GM12878 (cell line): ENCODE measurements at regions not wholly inside any gene's neighbourhood (a gene's known extent, or its start where the extent isn't known, plus 50 kb on each side); places are given as distances from the start of the nearest gene placed in this dataset.

Source experiments
- ATAC-seq: fragments of 200-7000 bp; cut with Tn5 transposase; 3 replicates; pipeline ENCODE4 v1.9.1; 2020; ENCODE audit warnings: mild to moderate bottlenecking, moderate library complexity
- BruUV-seq: library from RNA; stranded (reverse); fragments of 400-500 nt; replicated peaks from 2 replicates; lab custom pipeline; 2021; lab: Mats Ljungman, UMichigan
- CTCF ChIA-PET: fragments of 300-600 bp; sonication (Branson Sonifier 250); formaldehyde crosslinking; extraction: SDS; loops from one replicate; lab custom pipeline; 2021; ENCODE audit warnings: inconsistent platforms; lab: Yijun Ruan, JAX
- POLR2A ChIA-PET: fragments of 350-600 bp; formaldehyde crosslinking; extraction: SDS; loops from one replicate; lab custom pipeline; 2021; ENCODE audit warnings: inconsistent platforms; lab: Charles Lee
- RAD21 ChIA-PET: fragments of 300-600 bp; sonication (Branson Sonifier 250); formaldehyde crosslinking; loops from one replicate; lab custom pipeline; 2023; ENCODE audit warnings: antibody characterized with exemption; ENCODE audit not compliant: unreplicated experiment; lab: Charles Lee
- SMC1A ChIA-PET: fragments of 300-600 bp; sonication (Branson Sonifier 250); formaldehyde crosslinking; loops from one replicate; lab custom pipeline; 2023; ENCODE audit not compliant: unreplicated experiment, uncharacterized antibody; lab: Charles Lee
- DNase-seq: peaks from one replicate; pipeline ENCODE4 v3.0.0-alpha.2; 2011; ENCODE audit warnings: low read depth, low spot score
- FAIRE-seq: peaks from 3 replicates; lab custom pipeline; 2011; peaks lifted over from hg19 to GRCh38; lab: Jason Lieb, UNC
- H2AFZ ChIP-seq: 2 replicates; pipeline ENCODE4 v1.6.0; 2011; ENCODE audit warnings: low read depth, low read length, control low read depth; ENCODE audit not compliant: control insufficient read depth
- H3K27ac ChIP-seq: 2 replicates; pipeline ENCODE4 v1.5.1; 2011; ENCODE audit warnings: control low read depth; ENCODE audit not compliant: control insufficient read depth, insufficient read depth
- H3K27me3 ChIP-seq, 2 experiments: replicated peaks in 1 of 2; 2 replicates each; pipeline versions ENCODE4 v1.6.0 to v1.6.1; 2011; ENCODE audit warnings: low read length in 1 of 2; ENCODE audit not compliant: control insufficient read depth in 2 of 2, insufficient read depth in 2 of 2
- H3K36me3 ChIP-seq, 2 experiments: 2 replicates each; pipeline ENCODE4 v1.5.1; 2011; ENCODE audit warnings: low read length in 1 of 2; ENCODE audit not compliant: control insufficient read depth in 2 of 2, insufficient read depth in 2 of 2
- H3K4me1 ChIP-seq: 2 replicates; pipeline ENCODE4 v1.6.1; 2011; ENCODE audit warnings: mild to moderate bottlenecking, low read length, moderate library complexity, mixed read lengths; ENCODE audit not compliant: control insufficient read depth, insufficient read depth
- H3K4me2 ChIP-seq: 2 replicates; pipeline ENCODE4 v1.6.0; 2011; ENCODE audit warnings: control low read depth; ENCODE audit not compliant: control insufficient read depth, insufficient read depth
- H3K4me3 ChIP-seq: fragments of 200-600 bp; sonication (generic); 2 replicates; pipeline ENCODE4 v1.5.1; 2016
- H3K79me2 ChIP-seq: 2 replicates; pipeline ENCODE4 v1.6.0; 2011; ENCODE audit warnings: low read length; ENCODE audit not compliant: control insufficient read depth, insufficient read depth
- H3K9ac ChIP-seq: 2 replicates; pipeline ENCODE4 v1.8.0; 2011; ENCODE audit warnings: low read length, control low read depth, mixed read lengths; ENCODE audit not compliant: control insufficient read depth, insufficient read depth
- H3K9me3 ChIP-seq: replicated peaks from 3 replicates; pipeline ENCODE4 v1.5.1; 2011; ENCODE audit warnings: mild to moderate bottlenecking, low read length; ENCODE audit not compliant: control insufficient read depth, insufficient read depth
- H4K20me1 ChIP-seq: 2 replicates; pipeline ENCODE4 v1.6.0; 2011; ENCODE audit not compliant: control insufficient read depth, insufficient read depth
- CHD1 ChIP-seq: IDR thresholded peaks from 2 replicates; pipeline ENCODE4 v1.6.1; 2012; ENCODE audit warnings: low read depth, low read length, improper control_type of control experiment
- EGR1 ChIP-seq, 2 experiments: IDR thresholded peaks; 1 replicate in 1 of 2; 2 replicates in 1 of 2; pipeline ENCODE4 v1.6.1; 2011 to 2012; ENCODE audit warnings: low read depth in 2 of 2, low read length in 2 of 2, borderline replicate concordance in 1 of 2, mild to moderate bottlenecking in 1 of 2, moderate library complexity in 1 of 2
- POLR2AphosphoS2 ChIP-seq: IDR thresholded peaks from 2 replicates; pipeline ENCODE4 v1.6.1; 2011; ENCODE audit warnings: low read depth, mild to moderate bottlenecking, low read length, improper control_type of control experiment, moderate library complexity
- RBBP5 ChIP-seq: fragments of 200-600 bp; sonication (generic); conservative IDR thresholded peaks from 2 replicates; pipeline ENCODE4 v1.6.1; 2016
- ZNF274 ChIP-seq: IDR thresholded peaks from one replicate; pipeline ENCODE4 v1.8.0; 2011; ENCODE audit not compliant: insufficient read length, insufficient read depth
- WGBS: methylation state at CpG from one replicate; pipeline ENCODE4 v1.1.6; 2016; ENCODE audit warnings: low lambda C conversion rate; ENCODE audit not compliant: insufficient replicate concordance, insufficient coverage; ENCODE audit errors: missing lambda C conversion rate; 5-methylcytosine and 5-hydroxymethylcytosine counted together
- in situ Hi-C: fragments of 300-500 bp; cut with MboI; formaldehyde crosslinking; loops from 9 replicates; pipeline ENCODE4 v1.14.3; 2018; ENCODE audit warnings: mixed read lengths
- intact Hi-C: fragments of 100-400 bp; cut with micrococcal nuclease; formaldehyde crosslinking; loops from one replicate; pipeline ENCODE4 v1.14.2; 2022; ENCODE audit not compliant: unreplicated experiment
- TF ChIP-seq, protein P1 (sequence below): fragments of 150-350 bp; IDR thresholded peaks from 2 replicates; pipeline ENCODE4 v1.6.1; 2016; ENCODE audit warnings: low read depth, low read length
- TF ChIP-seq, protein P2 (sequence below): fragments of 450-650 bp; IDR thresholded peaks from 2 replicates; pipeline ENCODE4 v1.6.1; 2016; ENCODE audit warnings: mild to moderate bottlenecking

DNA sequence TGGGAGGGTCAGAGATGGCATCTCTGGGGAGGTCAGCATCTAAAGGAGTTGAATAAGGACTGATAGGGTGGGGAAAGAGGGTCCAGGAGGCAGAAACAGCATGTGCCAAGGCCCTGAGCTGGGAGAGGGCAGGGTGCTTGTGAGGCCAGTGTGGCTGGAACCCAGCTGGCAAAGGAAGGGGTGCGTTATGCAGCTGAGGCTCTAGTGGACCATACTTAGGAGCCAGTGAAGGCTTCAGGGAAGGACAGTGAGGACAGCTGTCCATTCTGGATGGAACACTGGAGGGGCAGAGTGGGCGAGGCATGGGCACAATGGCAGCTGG lies 57.1 kb upstream of the RPL11 start:
- Histone ChIP-seq H3K27me3 (no peaks in the 10 kb centered on the region), H3K4me1 (peaks cover 14% of the 10 kb centered on the region), H4K20me1 (no peaks in the 10 kb centered on the region), H2AFZ (peak overlapping the region; percentile 76), H3K4me3 (no peak overlapping the region), H3K9ac (no peak overlapping the region), H3K27ac (peak overlapping the region; percentile 35), H3K4me2 (no peak overlapping the region), H3K36me3 (no peaks in the 10 kb centered on the region), H3K9me3 (no peaks in the 10 kb centered on the region), H3K79me2 (no peaks in the 10 kb centered on the region)
- intact Hi-C loops (no loop called here), in situ Hi-C loops (no loop called here)
- CTCF ChIA-PET, result interaction anchor here (0.6 to 18.7 kb wide), 30 partner anchors 10 to 282 kb away, joined by 3 to 959 read pairs (median 6); partner anchors contain the start of gene ID3
- no TSS peak for BruUV-seq
- ATAC-seq (peak; percentile 5), FAIRE-seq (no peak), DNase-seq (no peak)
- TF ChIP-seq EGR1 (IDR thresholded peaks at IDR 0.05; ENCODE audit: borderline replicate concordance in 1 of 2, low read depth in 2 of 2, low read length in 2 of 2) (peak in 1 of 2 experiments; percentile 13; a peak in 1 of 3 replicates), CHD1 (no peak)
- SMC1A ChIA-PET, result interaction anchor here (0.7 to 15.0 kb wide), 22 partner anchors 14 to 138 kb away, joined by 3 to 584 read pairs (median 4); partner anchors contain the start of genes E2F2 and ID3
- 50% methylated on average over 2 of the region's 2 CpGs for WGBS
- RAD21 ChIA-PET, result interaction anchor here (0.5 to 10.1 kb wide), 26 partner anchors 14 to 153 kb away, joined by 3 to 561 read pairs (median 4); partner anchors contain the start of gene ID3
- POLR2A ChIA-PET, result interaction anchor here (0.5 to 5.2 kb wide), 11 partner anchors 14 to 133 kb away, joined by 3 to 50 read pairs (median 6); partner anchors contain the start of gene ID3

DNA sequence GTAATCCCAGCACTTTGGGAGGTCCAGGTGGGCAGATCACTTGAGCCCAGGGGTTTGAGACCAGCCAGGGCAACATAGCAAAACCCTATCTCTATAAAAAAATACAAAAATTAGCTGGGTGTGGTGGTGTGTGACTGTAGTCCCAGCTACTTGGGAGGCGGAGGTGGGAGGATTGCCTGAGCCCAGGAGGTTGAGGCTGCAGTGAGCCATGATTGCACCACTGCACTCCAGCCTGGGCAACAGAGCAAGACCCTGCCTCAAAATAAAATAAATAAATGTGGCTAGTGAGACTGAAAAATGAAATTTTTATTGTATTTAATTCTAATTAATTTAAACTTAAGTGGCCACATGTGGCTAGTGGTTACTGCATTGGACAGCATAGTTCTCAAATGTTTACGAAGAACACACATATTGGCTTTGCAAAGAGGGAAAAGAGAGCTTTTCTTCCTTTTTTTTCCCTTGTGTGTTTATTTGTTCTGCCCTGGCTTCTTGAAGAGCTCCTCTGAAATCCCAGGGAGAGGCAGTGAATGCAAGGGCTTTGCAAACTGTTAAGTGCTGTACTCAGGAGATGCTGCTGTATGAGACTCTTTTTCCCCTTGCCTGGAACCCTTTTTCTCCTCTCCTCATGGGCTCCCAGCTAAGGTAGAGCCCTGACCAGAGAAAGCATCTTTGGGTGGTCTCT lies 59.0 kb upstream of the RPL11 start:
- in situ Hi-C loops, result no loop called here
- TF ChIP-seq RBBP5 (no peak), POLR2AphosphoS2 (no peak), ZNF274 (no peak)
- TF ChIP-seq, protein P1, sequence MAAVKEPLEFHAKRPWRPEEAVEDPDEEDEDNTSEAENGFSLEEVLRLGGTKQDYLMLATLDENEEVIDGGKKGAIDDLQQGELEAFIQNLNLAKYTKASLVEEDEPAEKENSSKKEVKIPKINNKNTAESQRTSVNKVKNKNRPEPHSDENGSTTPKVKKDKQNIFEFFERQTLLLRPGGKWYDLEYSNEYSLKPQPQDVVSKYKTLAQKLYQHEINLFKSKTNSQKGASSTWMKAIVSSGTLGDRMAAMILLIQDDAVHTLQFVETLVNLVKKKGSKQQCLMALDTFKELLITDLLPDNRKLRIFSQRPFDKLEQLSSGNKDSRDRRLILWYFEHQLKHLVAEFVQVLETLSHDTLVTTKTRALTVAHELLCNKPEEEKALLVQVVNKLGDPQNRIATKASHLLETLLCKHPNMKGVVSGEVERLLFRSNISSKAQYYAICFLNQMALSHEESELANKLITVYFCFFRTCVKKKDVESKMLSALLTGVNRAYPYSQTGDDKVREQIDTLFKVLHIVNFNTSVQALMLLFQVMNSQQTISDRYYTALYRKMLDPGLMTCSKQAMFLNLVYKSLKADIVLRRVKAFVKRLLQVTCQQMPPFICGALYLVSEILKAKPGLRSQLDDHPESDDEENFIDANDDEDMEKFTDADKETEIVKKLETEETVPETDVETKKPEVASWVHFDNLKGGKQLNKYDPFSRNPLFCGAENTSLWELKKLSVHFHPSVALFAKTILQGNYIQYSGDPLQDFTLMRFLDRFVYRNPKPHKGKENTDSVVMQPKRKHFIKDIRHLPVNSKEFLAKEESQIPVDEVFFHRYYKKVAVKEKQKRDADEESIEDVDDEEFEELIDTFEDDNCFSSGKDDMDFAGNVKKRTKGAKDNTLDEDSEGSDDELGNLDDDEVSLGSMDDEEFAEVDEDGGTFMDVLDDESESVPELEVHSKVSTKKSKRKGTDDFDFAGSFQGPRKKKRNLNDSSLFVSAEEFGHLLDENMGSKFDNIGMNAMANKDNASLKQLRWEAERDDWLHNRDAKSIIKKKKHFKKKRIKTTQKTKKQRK, result no peak
- TF ChIP-seq, protein P2, sequence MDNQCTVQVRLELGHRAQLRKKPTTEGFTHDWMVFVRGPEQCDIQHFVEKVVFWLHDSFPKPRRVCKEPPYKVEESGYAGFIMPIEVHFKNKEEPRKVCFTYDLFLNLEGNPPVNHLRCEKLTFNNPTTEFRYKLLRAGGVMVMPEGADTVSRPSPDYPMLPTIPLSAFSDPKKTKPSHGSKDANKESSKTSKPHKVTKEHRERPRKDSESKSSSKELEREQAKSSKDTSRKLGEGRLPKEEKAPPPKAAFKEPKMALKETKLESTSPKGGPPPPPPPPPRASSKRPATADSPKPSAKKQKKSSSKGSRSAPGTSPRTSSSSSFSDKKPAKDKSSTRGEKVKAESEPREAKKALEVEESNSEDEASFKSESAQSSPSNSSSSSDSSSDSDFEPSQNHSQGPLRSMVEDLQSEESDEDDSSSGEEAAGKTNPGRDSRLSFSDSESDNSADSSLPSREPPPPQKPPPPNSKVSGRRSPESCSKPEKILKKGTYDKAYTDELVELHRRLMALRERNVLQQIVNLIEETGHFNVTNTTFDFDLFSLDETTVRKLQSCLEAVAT, result no peak

More for the DNA sequence above, 59.0 kb upstream of the RPL11 start:
- no peaks in the 10 kb centered on the region for H3K9me3 ChIP-seq
- H3K4me1 ChIP-seq, result peaks cover 24% of the 10 kb centered on the region
- H3K79me2 ChIP-seq, result no peaks in the 10 kb centered on the region
- ChIA-PET RAD21 (interaction anchor here (1.1 to 10.1 kb wide), 5 partner anchors 32 to 83 kb away, joined by 4 to 561 read pairs (median 21); partner anchors contain the start of gene ID3), SMC1A (interaction anchor here (1.0 to 15.0 kb wide), 8 partner anchors 12 to 113 kb away, joined by 3 to 584 read pairs (median 13); no protein-coding TSS in a partner anchor), POLR2A (interaction anchor here (0.7 to 5.2 kb wide), 10 partner anchors 8 to 114 kb away, joined by 3 to 50 read pairs (median 3); partner anchors contain the start of gene ID3), CTCF (interaction anchor here (1.2 to 18.7 kb wide), 10 partner anchors 12 to 119 kb away, joined by 3 to 959 read pairs (median 8); partner anchors contain the start of gene ID3)
- H4K20me1 ChIP-seq, result no peaks in the 10 kb centered on the region
- no peaks in the 10 kb centered on the region for H3K27me3 ChIP-seq
- H3K36me3 ChIP-seq, result no peaks in the 10 kb centered on the region
- ATAC-seq (no peak), FAIRE-seq (no peak), DNase-seq (no peak)
- H3K27ac ChIP-seq, result no peak overlapping the region
- BruUV-seq, result no TSS peak
- H3K9ac ChIP-seq, result no peak overlapping the region
- intact Hi-C loops, result no loop called here
- no peak overlapping the region for H3K4me2 ChIP-seq
- no peak overlapping the region for H2AFZ ChIP-seq
- H3K4me3 ChIP-seq, result no peak overlapping the region
- 97% methylated on average over 2 of the region's 2 CpGs for WGBS
